ENCODE measurements at regions not wholly inside any gene's neighbourhood (a gene's known extent, or its start where the extent isn't known, plus 50 kb on each side); places are given as distances from the start of the nearest gene placed in this dataset.

DNA sequence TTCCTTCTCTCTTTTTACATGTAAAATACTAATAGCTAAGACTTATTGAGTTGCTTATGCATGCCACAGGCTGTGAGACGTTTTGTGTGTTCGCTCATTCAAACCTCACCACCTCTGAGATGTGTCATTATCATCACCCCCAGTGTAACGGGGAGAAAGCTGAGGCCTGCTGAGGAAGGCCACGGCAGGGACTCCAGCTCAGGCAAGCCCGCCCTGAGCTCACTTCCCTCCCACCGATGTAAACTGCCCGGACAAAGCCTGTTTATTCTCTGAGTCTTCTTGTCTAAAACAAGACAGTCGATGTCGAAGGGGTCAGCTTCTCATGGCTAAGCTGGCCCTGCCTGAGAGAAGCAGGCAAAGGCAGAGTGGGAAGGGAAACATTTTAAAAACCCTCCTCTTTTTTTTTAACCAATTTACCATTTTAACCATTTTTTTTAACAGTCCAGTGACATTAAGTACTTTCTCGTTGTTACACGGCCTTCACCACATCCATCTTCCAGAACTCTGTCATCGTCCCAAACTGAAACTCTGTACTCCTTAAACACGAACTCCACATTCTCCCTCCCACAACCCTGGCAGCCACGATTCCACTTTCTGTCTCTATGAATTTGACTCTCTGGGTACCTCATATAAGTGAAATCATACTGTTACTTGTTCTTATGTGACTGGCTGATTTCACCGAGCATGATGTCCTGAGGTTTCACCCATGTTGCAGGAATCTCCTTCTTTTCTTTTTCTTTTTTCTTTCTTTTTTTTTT, 204.8 kb upstream of the GALNT2 start:
- TF ChIP-seq, protein P1, sequence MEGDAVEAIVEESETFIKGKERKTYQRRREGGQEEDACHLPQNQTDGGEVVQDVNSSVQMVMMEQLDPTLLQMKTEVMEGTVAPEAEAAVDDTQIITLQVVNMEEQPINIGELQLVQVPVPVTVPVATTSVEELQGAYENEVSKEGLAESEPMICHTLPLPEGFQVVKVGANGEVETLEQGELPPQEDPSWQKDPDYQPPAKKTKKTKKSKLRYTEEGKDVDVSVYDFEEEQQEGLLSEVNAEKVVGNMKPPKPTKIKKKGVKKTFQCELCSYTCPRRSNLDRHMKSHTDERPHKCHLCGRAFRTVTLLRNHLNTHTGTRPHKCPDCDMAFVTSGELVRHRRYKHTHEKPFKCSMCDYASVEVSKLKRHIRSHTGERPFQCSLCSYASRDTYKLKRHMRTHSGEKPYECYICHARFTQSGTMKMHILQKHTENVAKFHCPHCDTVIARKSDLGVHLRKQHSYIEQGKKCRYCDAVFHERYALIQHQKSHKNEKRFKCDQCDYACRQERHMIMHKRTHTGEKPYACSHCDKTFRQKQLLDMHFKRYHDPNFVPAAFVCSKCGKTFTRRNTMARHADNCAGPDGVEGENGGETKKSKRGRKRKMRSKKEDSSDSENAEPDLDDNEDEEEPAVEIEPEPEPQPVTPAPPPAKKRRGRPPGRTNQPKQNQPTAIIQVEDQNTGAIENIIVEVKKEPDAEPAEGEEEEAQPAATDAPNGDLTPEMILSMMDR (IDR thresholded peaks at IDR 0.05; ENCODE audit: insufficient read depth, low read length), result no peak
- TF ChIP-seq POLR2AphosphoS5 (IDR thresholded peaks at IDR 0.05; ENCODE audit: low read depth), result no peak
- TF ChIP-seq, protein P2, sequence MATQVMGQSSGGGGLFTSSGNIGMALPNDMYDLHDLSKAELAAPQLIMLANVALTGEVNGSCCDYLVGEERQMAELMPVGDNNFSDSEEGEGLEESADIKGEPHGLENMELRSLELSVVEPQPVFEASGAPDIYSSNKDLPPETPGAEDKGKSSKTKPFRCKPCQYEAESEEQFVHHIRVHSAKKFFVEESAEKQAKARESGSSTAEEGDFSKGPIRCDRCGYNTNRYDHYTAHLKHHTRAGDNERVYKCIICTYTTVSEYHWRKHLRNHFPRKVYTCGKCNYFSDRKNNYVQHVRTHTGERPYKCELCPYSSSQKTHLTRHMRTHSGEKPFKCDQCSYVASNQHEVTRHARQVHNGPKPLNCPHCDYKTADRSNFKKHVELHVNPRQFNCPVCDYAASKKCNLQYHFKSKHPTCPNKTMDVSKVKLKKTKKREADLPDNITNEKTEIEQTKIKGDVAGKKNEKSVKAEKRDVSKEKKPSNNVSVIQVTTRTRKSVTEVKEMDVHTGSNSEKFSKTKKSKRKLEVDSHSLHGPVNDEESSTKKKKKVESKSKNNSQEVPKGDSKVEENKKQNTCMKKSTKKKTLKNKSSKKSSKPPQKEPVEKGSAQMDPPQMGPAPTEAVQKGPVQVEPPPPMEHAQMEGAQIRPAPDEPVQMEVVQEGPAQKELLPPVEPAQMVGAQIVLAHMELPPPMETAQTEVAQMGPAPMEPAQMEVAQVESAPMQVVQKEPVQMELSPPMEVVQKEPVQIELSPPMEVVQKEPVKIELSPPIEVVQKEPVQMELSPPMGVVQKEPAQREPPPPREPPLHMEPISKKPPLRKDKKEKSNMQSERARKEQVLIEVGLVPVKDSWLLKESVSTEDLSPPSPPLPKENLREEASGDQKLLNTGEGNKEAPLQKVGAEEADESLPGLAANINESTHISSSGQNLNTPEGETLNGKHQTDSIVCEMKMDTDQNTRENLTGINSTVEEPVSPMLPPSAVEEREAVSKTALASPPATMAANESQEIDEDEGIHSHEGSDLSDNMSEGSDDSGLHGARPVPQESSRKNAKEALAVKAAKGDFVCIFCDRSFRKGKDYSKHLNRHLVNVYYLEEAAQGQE (IDR thresholded peaks at IDR 0.05; ENCODE audit: insufficient replicate concordance, low read depth), result no peak

Data from HL-60 (cell line).